Liver (tissue), 8 donors: ENCODE measurements at regions not wholly inside any gene's neighbourhood (a gene's known extent, or its start where the extent isn't known, plus 50 kb on each side); places are given as distances from the start of the nearest gene placed in this dataset.

Source experiments
- DNase-seq: peaks from one replicate; pipeline ENCODE4 v3.0.0-alpha.2; 2017; ENCODE audit warnings: low spot score
- H3K27ac ChIP-seq, 2 donors: one replicate each; pipeline ENCODE4 v1.7.0; 2013; ENCODE audit warnings: inconsistent platforms in 2 of 2, low read length in 2 of 2, control low read depth in 1 of 2, low read depth in 1 of 2, mild to moderate bottlenecking in 1 of 2
- H3K27me3 ChIP-seq, 4 donors: one replicate each; pipeline versions ENCODE4 v1.6.1 to v1.7.0; 2013; ENCODE audit warnings: low read length in 3 of 4, inconsistent platforms in 1 of 4, mild to moderate bottlenecking in 1 of 4, moderate library complexity in 1 of 4; ENCODE audit not compliant: control insufficient read depth in 4 of 4, insufficient read depth in 4 of 4
- H3K36me3 ChIP-seq, 4 donors: one replicate each; pipeline versions ENCODE4 v1.6.1 to v1.7.0; 2013; ENCODE audit warnings: low read length in 3 of 4, mild to moderate bottlenecking in 3 of 4, low read depth in 1 of 4, moderate library complexity in 1 of 4; ENCODE audit not compliant: control insufficient read depth in 4 of 4, insufficient read depth in 3 of 4
- H3K4me1 ChIP-seq, 4 donors: one replicate each; pipeline versions ENCODE4 v1.6.1 to v1.7.0; 2013; ENCODE audit warnings: low read length in 3 of 4, mild to moderate bottlenecking in 3 of 4, moderate library complexity in 1 of 4; ENCODE audit not compliant: control insufficient read depth in 4 of 4, insufficient read depth in 4 of 4
- H3K4me3 ChIP-seq, 3 donors: one replicate each; pipeline versions ENCODE4 v1.6.1 to v1.7.0; 2013; ENCODE audit warnings: low read length in 3 of 3, control low read depth in 1 of 3, low read depth in 1 of 3, mild to moderate bottlenecking in 1 of 3
- H3K9ac ChIP-seq, 2 donors: one replicate each; pipeline ENCODE4 v1.7.0; 2013; ENCODE audit warnings: low read length in 2 of 2, mild to moderate bottlenecking in 2 of 2, moderate library complexity in 2 of 2, control low read depth in 1 of 2, low read depth in 1 of 2
- H3K9me3 ChIP-seq, 4 donors: one replicate each; pipeline versions ENCODE4 v1.6.1 to v1.7.0; 2013; ENCODE audit warnings: low read length in 3 of 4; ENCODE audit not compliant: control insufficient read depth in 4 of 4
- ATF3 ChIP-seq: IDR thresholded peaks from 2 replicates; pipeline ENCODE4 v1.6.1; 2016; ENCODE audit warnings: antibody characterized with exemption
- EGR1 ChIP-seq, 2 donors: IDR thresholded peaks; 2 replicates each; pipeline ENCODE4 v1.6.1; 2016 to 2018; ENCODE audit warnings: antibody characterized with exemption in 2 of 2, low read depth in 2 of 2
- FOXA1 ChIP-seq: IDR thresholded peaks from 2 replicates; pipeline ENCODE4 v1.6.1; 2016; ENCODE audit warnings: antibody characterized with exemption
- FOXA2 ChIP-seq: IDR thresholded peaks from 2 replicates; pipeline ENCODE4 v1.6.1; 2016; ENCODE audit warnings: antibody characterized with exemption
- GABPA ChIP-seq, 2 donors: IDR thresholded peaks in 1 of 2; conservative IDR thresholded peaks in 1 of 2; 2 replicates each; pipeline ENCODE4 v1.6.1; 2016; ENCODE audit warnings: antibody characterized with exemption in 2 of 2, mild to moderate bottlenecking in 1 of 2, moderate library complexity in 1 of 2
- HNF4A ChIP-seq, 2 donors: conservative IDR thresholded peaks; 2 replicates each; pipeline ENCODE4 v1.6.1; 2016; ENCODE audit warnings: antibody characterized with exemption in 2 of 2, mild to moderate bottlenecking in 2 of 2
- HNF4G ChIP-seq: IDR thresholded peaks from 2 replicates; pipeline ENCODE4 v1.6.1; 2016; ENCODE audit warnings: antibody characterized with exemption
- JUND ChIP-seq, 2 donors: IDR thresholded peaks; 2 replicates each; pipeline ENCODE4 v1.6.1; 2016; ENCODE audit warnings: antibody characterized with exemption in 2 of 2
- MAX ChIP-seq: IDR thresholded peaks from 2 replicates; pipeline ENCODE4 v1.6.1; 2016; ENCODE audit warnings: antibody characterized with exemption
- NR2F2 ChIP-seq: IDR thresholded peaks from 2 replicates; pipeline ENCODE4 v1.6.1; 2016; ENCODE audit warnings: antibody characterized with exemption
- RAD21 ChIP-seq, 2 donors: IDR thresholded peaks; 2 replicates each; pipeline ENCODE4 v1.6.1; 2016; ENCODE audit warnings: antibody characterized with exemption in 2 of 2, mild to moderate bottlenecking in 2 of 2
- RXRA ChIP-seq, 2 donors: IDR thresholded peaks; 2 replicates each; pipeline ENCODE4 v1.6.1; 2017 to 2018; ENCODE audit warnings: antibody characterized with exemption in 2 of 2, mild to moderate bottlenecking in 1 of 2
- SP1 ChIP-seq: IDR thresholded peaks from 2 replicates; pipeline ENCODE4 v1.6.1; 2018; ENCODE audit warnings: antibody characterized with exemption, mild to moderate bottlenecking
- TAF1 ChIP-seq: conservative IDR thresholded peaks from 2 replicates; pipeline ENCODE4 v1.6.1; 2016; ENCODE audit warnings: antibody characterized with exemption, mild to moderate bottlenecking
- YY1 ChIP-seq: IDR thresholded peaks from 2 replicates; pipeline ENCODE4 v1.6.1; 2016; ENCODE audit warnings: antibody characterized with exemption, mild to moderate bottlenecking
- WGBS: extraction: QIAGEN DNeasy Blood & Tissue Kit; methylation state at CpG from one replicate; pipeline ENCODE4 v1.1.7; 2013; 5-methylcytosine and 5-hydroxymethylcytosine counted together
- TF ChIP-seq, protein P1 (sequence below): IDR thresholded peaks from 2 replicates; pipeline ENCODE4 v1.6.1; 2016; ENCODE audit warnings: antibody characterized with exemption, mild to moderate bottlenecking
- TF ChIP-seq, protein P2 (sequence below): IDR thresholded peaks from 2 replicates; pipeline ENCODE4 v1.6.1; 2016; ENCODE audit warnings: antibody characterized with exemption
- TF ChIP-seq, protein P3 (sequence below): fragments of 150-350 bp; IDR thresholded peaks from 2 replicates; pipeline ENCODE4 v1.5.1; 2017; ENCODE audit warnings: improper control_type of control experiment, low read depth, low read length; ENCODE audit not compliant: missing input control
- donor health status: healthy.
- donor health status: healthy.
- donor health status: healthy.
- donor health status: healthy.
- donor health status: healthy.

- no peak for TF ChIP-seq YY1
- TF ChIP-seq, protein P1, sequence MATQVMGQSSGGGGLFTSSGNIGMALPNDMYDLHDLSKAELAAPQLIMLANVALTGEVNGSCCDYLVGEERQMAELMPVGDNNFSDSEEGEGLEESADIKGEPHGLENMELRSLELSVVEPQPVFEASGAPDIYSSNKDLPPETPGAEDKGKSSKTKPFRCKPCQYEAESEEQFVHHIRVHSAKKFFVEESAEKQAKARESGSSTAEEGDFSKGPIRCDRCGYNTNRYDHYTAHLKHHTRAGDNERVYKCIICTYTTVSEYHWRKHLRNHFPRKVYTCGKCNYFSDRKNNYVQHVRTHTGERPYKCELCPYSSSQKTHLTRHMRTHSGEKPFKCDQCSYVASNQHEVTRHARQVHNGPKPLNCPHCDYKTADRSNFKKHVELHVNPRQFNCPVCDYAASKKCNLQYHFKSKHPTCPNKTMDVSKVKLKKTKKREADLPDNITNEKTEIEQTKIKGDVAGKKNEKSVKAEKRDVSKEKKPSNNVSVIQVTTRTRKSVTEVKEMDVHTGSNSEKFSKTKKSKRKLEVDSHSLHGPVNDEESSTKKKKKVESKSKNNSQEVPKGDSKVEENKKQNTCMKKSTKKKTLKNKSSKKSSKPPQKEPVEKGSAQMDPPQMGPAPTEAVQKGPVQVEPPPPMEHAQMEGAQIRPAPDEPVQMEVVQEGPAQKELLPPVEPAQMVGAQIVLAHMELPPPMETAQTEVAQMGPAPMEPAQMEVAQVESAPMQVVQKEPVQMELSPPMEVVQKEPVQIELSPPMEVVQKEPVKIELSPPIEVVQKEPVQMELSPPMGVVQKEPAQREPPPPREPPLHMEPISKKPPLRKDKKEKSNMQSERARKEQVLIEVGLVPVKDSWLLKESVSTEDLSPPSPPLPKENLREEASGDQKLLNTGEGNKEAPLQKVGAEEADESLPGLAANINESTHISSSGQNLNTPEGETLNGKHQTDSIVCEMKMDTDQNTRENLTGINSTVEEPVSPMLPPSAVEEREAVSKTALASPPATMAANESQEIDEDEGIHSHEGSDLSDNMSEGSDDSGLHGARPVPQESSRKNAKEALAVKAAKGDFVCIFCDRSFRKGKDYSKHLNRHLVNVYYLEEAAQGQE = no peak
- no peak for TF ChIP-seq HNF4G
- TF ChIP-seq EGR1 (IDR thresholded peaks at IDR 0.05; ENCODE audit: low read depth in 2 of 2) = no peak
- TF ChIP-seq TAF1 = no peak
- no peak for TF ChIP-seq ATF3
- TF ChIP-seq, protein P2, sequence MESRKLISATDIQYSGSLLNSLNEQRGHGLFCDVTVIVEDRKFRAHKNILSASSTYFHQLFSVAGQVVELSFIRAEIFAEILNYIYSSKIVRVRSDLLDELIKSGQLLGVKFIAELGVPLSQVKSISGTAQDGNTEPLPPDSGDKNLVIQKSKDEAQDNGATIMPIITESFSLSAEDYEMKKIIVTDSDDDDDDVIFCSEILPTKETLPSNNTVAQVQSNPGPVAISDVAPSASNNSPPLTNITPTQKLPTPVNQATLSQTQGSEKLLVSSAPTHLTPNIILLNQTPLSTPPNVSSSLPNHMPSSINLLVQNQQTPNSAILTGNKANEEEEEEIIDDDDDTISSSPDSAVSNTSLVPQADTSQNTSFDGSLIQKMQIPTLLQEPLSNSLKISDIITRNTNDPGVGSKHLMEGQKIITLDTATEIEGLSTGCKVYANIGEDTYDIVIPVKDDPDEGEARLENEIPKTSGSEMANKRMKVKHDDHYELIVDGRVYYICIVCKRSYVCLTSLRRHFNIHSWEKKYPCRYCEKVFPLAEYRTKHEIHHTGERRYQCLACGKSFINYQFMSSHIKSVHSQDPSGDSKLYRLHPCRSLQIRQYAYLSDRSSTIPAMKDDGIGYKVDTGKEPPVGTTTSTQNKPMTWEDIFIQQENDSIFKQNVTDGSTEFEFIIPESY = no peak
- no peak for TF ChIP-seq FOXA2
- TF ChIP-seq GABPA (IDR thresholded peaks at IDR 0.05 in 1 of 2, conservative IDR thresholded peaks at IDR 0.05 in 1 of 2) = no peak
- TF ChIP-seq RAD21 (IDR thresholded peaks at IDR 0.05) = no peak
- TF ChIP-seq NR2F2 = no peak
- TF ChIP-seq FOXA1 = no peak
- TF ChIP-seq SP1 = no peak
- no peak for TF ChIP-seq MAX
- TF ChIP-seq JUND (IDR thresholded peaks at IDR 0.05) = no peak
- TF ChIP-seq RXRA (IDR thresholded peaks at IDR 0.05) = no peak
- no peak for TF ChIP-seq HNF4A (conservative IDR thresholded peaks at IDR 0.05)
- TF ChIP-seq, protein P3, sequence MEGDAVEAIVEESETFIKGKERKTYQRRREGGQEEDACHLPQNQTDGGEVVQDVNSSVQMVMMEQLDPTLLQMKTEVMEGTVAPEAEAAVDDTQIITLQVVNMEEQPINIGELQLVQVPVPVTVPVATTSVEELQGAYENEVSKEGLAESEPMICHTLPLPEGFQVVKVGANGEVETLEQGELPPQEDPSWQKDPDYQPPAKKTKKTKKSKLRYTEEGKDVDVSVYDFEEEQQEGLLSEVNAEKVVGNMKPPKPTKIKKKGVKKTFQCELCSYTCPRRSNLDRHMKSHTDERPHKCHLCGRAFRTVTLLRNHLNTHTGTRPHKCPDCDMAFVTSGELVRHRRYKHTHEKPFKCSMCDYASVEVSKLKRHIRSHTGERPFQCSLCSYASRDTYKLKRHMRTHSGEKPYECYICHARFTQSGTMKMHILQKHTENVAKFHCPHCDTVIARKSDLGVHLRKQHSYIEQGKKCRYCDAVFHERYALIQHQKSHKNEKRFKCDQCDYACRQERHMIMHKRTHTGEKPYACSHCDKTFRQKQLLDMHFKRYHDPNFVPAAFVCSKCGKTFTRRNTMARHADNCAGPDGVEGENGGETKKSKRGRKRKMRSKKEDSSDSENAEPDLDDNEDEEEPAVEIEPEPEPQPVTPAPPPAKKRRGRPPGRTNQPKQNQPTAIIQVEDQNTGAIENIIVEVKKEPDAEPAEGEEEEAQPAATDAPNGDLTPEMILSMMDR = no peak
- 48% methylated on average over 2 of the region's 2 CpGs for WGBS
- no peaks in the 10 kb centered on the region for H3K27me3 ChIP-seq
Measured at GRCh38 chr4:57430726-57431125, 320.5 kb upstream of the IGFBP7 start.

More at GRCh38 chr4:57430726-57431125, 320.5 kb upstream of the IGFBP7 start:
- DNase-seq = no peak
- no peaks in the 10 kb centered on the region for H3K4me1 ChIP-seq
- no peak overlapping the region for H3K9ac ChIP-seq
- H3K4me3 ChIP-seq = no peak overlapping the region
- H3K9me3 ChIP-seq = no peaks in the 10 kb centered on the region
- H3K27ac ChIP-seq = no peak overlapping the region
- no peaks in the 10 kb centered on the region for H3K36me3 ChIP-seq
